ENCODE measurements at regions not wholly inside any gene's neighbourhood (a gene's known extent, or its start where the extent isn't known, plus 50 kb on each side); places are given as distances from the start of the nearest gene placed in this dataset.

- ATAC-seq (ENCODE audit: low read depth), result no peak
- Histone ChIP-seq H3K9me3 (ENCODE audit: severe bottlenecking) (no peaks in the 10 kb centered on the region), H3K4me1 (ENCODE audit: insufficient read depth, poor library complexity, severe bottlenecking) (no peaks in the 10 kb centered on the region), H3K4me3 (ENCODE audit: severe bottlenecking) (no peak overlapping the region), H3K36me3 (ENCODE audit: low read depth) (no peaks in the 10 kb centered on the region), H3K27me3 (ENCODE audit: insufficient read depth, poor library complexity, severe bottlenecking) (no peaks in the 10 kb centered on the region), H3K27ac (ENCODE audit: poor library complexity, severe bottlenecking) (no peak overlapping the region)
- no peak for DNase-seq (ENCODE audit: low spot score)
- TF ChIP-seq CTCF (IDR thresholded peaks at IDR 0.05; ENCODE audit: poor library complexity, severe bottlenecking), result no peak
Observed at GRCh38 chr4:180448306-180448705, 1794.9 kb upstream of the TENM3 start.

DNA sequence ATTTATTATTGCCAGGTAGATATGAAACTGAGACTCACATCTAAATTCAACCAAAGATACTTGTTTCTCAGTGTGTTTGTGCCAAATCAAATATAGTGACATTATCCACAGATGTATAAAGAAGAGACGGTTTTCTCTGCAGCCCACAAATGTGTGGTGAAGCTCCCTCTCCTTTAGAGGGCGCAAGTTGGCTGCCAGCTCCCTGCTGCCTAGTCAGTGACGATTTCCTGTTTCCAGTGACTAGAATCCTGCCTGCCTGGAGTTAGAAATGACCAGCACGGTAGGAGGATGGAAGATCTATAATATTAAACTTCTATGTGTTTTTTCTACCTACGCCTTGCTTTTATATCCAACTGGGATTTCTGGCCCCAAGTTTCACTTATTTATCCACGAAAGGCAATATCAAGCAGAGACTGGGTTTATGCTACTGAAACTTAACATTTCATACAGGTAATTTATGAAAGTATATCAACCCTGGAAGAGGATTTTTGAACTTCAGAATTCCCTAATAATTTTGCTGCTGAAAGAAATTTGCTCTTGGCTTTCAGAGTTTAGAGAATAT lies 1793.7 kb upstream of the TENM3 start:
- no peaks in the 10 kb centered on the region for H3K27me3 ChIP-seq (ENCODE audit: insufficient read depth, poor library complexity, severe bottlenecking)
- H3K9me3 ChIP-seq (ENCODE audit: severe bottlenecking), result no peaks in the 10 kb centered on the region
- DNase-seq (ENCODE audit: low spot score) (no peak), ATAC-seq (ENCODE audit: low read depth) (peak; percentile 86)
- no peaks in the 10 kb centered on the region for H3K4me1 ChIP-seq (ENCODE audit: insufficient read depth, poor library complexity, severe bottlenecking)
- H3K4me3 ChIP-seq (ENCODE audit: severe bottlenecking), result no peak overlapping the region
- no peak overlapping the region for H3K27ac ChIP-seq (ENCODE audit: poor library complexity, severe bottlenecking)
- TF ChIP-seq CTCF (IDR thresholded peaks at IDR 0.05; ENCODE audit: poor library complexity, severe bottlenecking), result peak; percentile 87
- no peaks in the 10 kb centered on the region for H3K36me3 ChIP-seq (ENCODE audit: low read depth)

DNA sequence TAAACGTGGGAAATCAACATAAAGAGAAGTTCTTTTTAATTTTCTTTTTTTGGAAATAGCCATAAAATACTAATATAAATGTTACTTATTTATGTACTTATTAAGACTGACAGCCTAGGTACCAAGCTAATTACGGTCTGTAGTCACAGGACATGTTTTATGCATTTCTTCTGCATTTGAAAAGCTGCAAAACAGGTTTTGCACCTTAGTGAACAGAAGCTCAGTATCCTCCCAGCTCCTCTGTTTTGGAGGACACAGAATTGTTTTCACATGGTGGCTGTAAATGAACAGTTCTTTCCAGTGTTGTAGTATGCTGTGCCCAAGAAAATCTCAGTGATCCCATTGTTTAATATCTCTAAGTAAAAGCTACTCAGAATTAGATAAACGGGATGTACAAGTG lies 1788.0 kb upstream of the TENM3 start:
- DNase-seq (ENCODE audit: low spot score), result no peak

DNA sequence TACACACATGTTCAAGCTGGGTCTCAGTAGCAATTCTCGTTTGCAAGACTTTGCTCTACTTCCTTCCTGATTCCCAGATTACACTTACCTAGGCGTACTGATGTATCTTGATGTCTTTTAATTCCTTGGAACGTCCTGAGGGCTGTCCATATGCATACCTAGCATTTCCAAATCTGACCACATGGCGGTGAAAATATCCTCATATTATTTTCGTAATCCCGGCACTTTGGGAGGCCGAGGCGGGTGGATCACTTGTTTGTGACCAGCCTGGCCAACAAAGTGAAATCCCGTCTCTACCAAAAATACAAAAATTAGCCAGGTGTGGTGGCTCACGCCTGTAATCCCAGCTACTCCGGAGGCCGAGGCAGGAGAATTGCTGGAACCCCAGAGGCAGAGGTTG lies 1786.3 kb upstream of the TENM3 start:
- H3K4me1 ChIP-seq (ENCODE audit: insufficient read depth, poor library complexity, severe bottlenecking), result no peaks in the 10 kb centered on the region
- DNase-seq (ENCODE audit: low spot score) (no peak), ATAC-seq (ENCODE audit: low read depth) (no peak)
- H3K4me3 ChIP-seq (ENCODE audit: severe bottlenecking), result no peak overlapping the region
- peak; percentile 12 for TF ChIP-seq CTCF (IDR thresholded peaks at IDR 0.05; ENCODE audit: poor library complexity, severe bottlenecking)
- no peaks in the 10 kb centered on the region for H3K36me3 ChIP-seq (ENCODE audit: low read depth)
- H3K9me3 ChIP-seq (ENCODE audit: severe bottlenecking), result no peaks in the 10 kb centered on the region
- H3K27ac ChIP-seq (ENCODE audit: poor library complexity, severe bottlenecking), result no peak overlapping the region
- H3K27me3 ChIP-seq (ENCODE audit: insufficient read depth, poor library complexity, severe bottlenecking), result no peaks in the 10 kb centered on the region

More for the DNA sequence above, 1788.0 kb upstream of the TENM3 start:
- Histone ChIP-seq H3K27ac (ENCODE audit: poor library complexity, severe bottlenecking) (no peak overlapping the region), H3K4me1 (ENCODE audit: insufficient read depth, poor library complexity, severe bottlenecking) (no peaks in the 10 kb centered on the region), H3K27me3 (ENCODE audit: insufficient read depth, poor library complexity, severe bottlenecking) (no peaks in the 10 kb centered on the region), H3K9me3 (ENCODE audit: severe bottlenecking) (no peaks in the 10 kb centered on the region), H3K36me3 (ENCODE audit: low read depth) (no peaks in the 10 kb centered on the region), H3K4me3 (ENCODE audit: severe bottlenecking) (no peak overlapping the region)
- TF ChIP-seq CTCF (IDR thresholded peaks at IDR 0.05; ENCODE audit: poor library complexity, severe bottlenecking), result no peak
- ATAC-seq (ENCODE audit: low read depth), result no peak

DNA sequence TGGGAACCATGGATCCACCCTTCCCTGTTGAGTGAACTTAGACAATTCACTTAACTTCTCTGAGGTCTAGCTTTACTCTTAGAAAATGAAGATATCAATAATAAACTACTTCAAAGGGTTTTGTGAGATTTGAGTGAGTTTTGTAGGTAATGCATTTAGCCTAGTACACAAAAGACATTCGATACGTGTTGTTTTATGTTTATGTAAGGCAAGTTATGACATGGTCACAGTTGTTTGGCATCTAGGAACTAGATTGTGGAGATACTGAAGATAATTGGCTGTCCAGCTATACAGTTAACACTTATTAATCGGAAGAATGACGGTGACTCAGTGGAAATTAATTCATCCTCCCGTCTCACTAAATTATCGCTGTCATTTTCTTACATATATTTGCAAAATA lies 1781.1 kb upstream of the TENM3 start:
- Histone ChIP-seq H3K27ac (ENCODE audit: poor library complexity, severe bottlenecking) (no peak overlapping the region), H3K36me3 (ENCODE audit: low read depth) (no peaks in the 10 kb centered on the region), H3K4me1 (ENCODE audit: insufficient read depth, poor library complexity, severe bottlenecking) (no peaks in the 10 kb centered on the region), H3K27me3 (ENCODE audit: insufficient read depth, poor library complexity, severe bottlenecking) (no peaks in the 10 kb centered on the region), H3K9me3 (ENCODE audit: severe bottlenecking) (no peaks in the 10 kb centered on the region), H3K4me3 (ENCODE audit: severe bottlenecking) (no peak overlapping the region)
- no peak for TF ChIP-seq CTCF (IDR thresholded peaks at IDR 0.05; ENCODE audit: poor library complexity, severe bottlenecking)
- ATAC-seq (ENCODE audit: low read depth) (no peak), DNase-seq (ENCODE audit: low spot score) (no peak)

All from RWPE2 (cell line).